Amniotic epithelial cell (primary cell): ENCODE measurements at regions not wholly inside any gene's neighbourhood (a gene's known extent, or its start where the extent isn't known, plus 50 kb on each side); places are given as distances from the start of the nearest gene placed in this dataset.

ENCODE experiments used
- DNase-seq: peaks from one replicate; pipeline ENCODE4 v3.0.0-alpha.2; 2010; ENCODE audit warnings: low read depth

GRCh38 chr22:48096851-48097665 lies 1334.6 kb downstream of the TBC1D22A start:
- DNase-seq, result no peak

- no peak for DNase-seq
Measured at GRCh38 chr22:48096411-48096810, 1334.0 kb downstream of the TBC1D22A start.

- no peak for DNase-seq
Measured at GRCh38 chr22:48093981-48094380, 1331.5 kb downstream of the TBC1D22A start.

- DNase-seq, result no peak
Measured at GRCh38 chr22:48092866-48093265, 1330.4 kb downstream of the TBC1D22A start.

- no peak for DNase-seq
Measured at GRCh38 chr22:48091656-48092223, 1329.3 kb downstream of the TBC1D22A start.

- DNase-seq, result no peak
Measured at GRCh38 chr22:48091060-48091650, 1328.7 kb downstream of the TBC1D22A start.

GRCh38 chr22:48090332-48090672 lies 1327.9 kb downstream of the TBC1D22A start:
- DNase-seq, result no peak

- no peak for DNase-seq
Measured at GRCh38 chr22:48089601-48090331, 1327.3 kb downstream of the TBC1D22A start.

- DNase-seq, result no peak
Measured at GRCh38 chr22:48088926-48089536, 1326.6 kb downstream of the TBC1D22A start.

- DNase-seq, result no peak
Measured at GRCh38 chr22:48088251-48088650, 1325.8 kb downstream of the TBC1D22A start.

GRCh38 chr22:48085901-48086645 lies 1323.6 kb downstream of the TBC1D22A start:
- no peak for DNase-seq

- no peak for DNase-seq
Measured at GRCh38 chr22:48084729-48085050, 1322.2 kb downstream of the TBC1D22A start.

- DNase-seq, result no peak
Measured at GRCh38 chr22:48084041-48084728, 1321.7 kb downstream of the TBC1D22A start.

GRCh38 chr22:48083502-48083901 lies 1321.1 kb downstream of the TBC1D22A start:
- DNase-seq, result no peak

- no peak for DNase-seq
Measured at GRCh38 chr22:48082284-48082683, 1319.8 kb downstream of the TBC1D22A start.

- no peak for DNase-seq
Measured at GRCh38 chr22:48081281-48081680, 1318.8 kb downstream of the TBC1D22A start.

- DNase-seq, result no peak
Measured at GRCh38 chr22:48080316-48081165, 1318.1 kb downstream of the TBC1D22A start.

GRCh38 chr22:48079505-48080290 lies 1317.2 kb downstream of the TBC1D22A start:
- no peak for DNase-seq

GRCh38 chr22:48078825-48079224 lies 1316.4 kb downstream of the TBC1D22A start:
- no peak for DNase-seq
